Astrocyte of the cerebellum (primary cell): ENCODE measurements at regions not wholly inside any gene's neighbourhood (a gene's known extent, or its start where the extent isn't known, plus 50 kb on each side); places are given as distances from the start of the nearest gene placed in this dataset.
"Not testable (repeated sequence)": the region's sequence is repeated elsewhere in the genome, so short reads cannot be mapped to it uniquely, and the experiment has no call there.

Experiments used
- DNase-seq: peaks from one replicate; pipeline ENCODE4 v3.0.0-alpha.2; 2011; ENCODE audit warnings: low read depth
- H3K4me3 ChIP-seq: 2 replicates; pipeline ENCODE4 v1.5.1; 2011; ENCODE audit warnings: mild to moderate bottlenecking, low read depth, low read length, moderate library complexity
- CTCF ChIP-seq: IDR thresholded peaks from 2 replicates; pipeline ENCODE4 v1.5.1; 2012; ENCODE audit warnings: low read length, low read depth, moderate library complexity, mild to moderate bottlenecking; ENCODE audit errors: missing control alignments
- in situ Hi-C: cut with HindIII; loops from 2 replicates; pipeline ENCODE4 v1.10.0; 2017; ENCODE audit warnings: low sequenced_read_pairs

- in situ Hi-C loops: loop anchor here (25.0 kb wide), 1 partner anchor 1239 kb away; the partner anchor contains the start of gene ZEB2
- H3K4me3 ChIP-seq: no peak overlapping the region
- no peak for TF ChIP-seq CTCF
- DNase-seq: peak; percentile 22
These were observed 1231.7 kb upstream of the ZEB2 start for GRCh38 chr2:145751629-145752028.

GRCh38 chr2:145751155-145751554 is 1231.2 kb upstream of the ZEB2 start:
- no peak for DNase-seq
- TF ChIP-seq CTCF: no peak
- in situ Hi-C loops: loop anchor here (25.0 kb wide), 1 partner anchor 1239 kb away; the partner anchor contains the start of gene ZEB2
- no peak overlapping the region for H3K4me3 ChIP-seq

GRCh38 chr2:145750612-145751011 is 1230.7 kb upstream of the ZEB2 start:
- in situ Hi-C loops: loop anchor here (25.0 kb wide), 1 partner anchor 1238 kb away; the partner anchor contains the start of gene ZEB2
- no peak for TF ChIP-seq CTCF
- no peak overlapping the region for H3K4me3 ChIP-seq
- no peak for DNase-seq

- no peak overlapping the region for H3K4me3 ChIP-seq
- no peak for TF ChIP-seq CTCF
- DNase-seq: no peak
- in situ Hi-C loops: loop anchor here (25.0 kb wide), 1 partner anchor 1238 kb away; the partner anchor contains the start of gene ZEB2
These were observed 1230.2 kb upstream of the ZEB2 start for GRCh38 chr2:145750144-145750543.

GRCh38 chr2:145749556-145749955 is 1229.6 kb upstream of the ZEB2 start:
- in situ Hi-C loops: no loop called here
- no peak for DNase-seq
- H3K4me3 ChIP-seq: no peak overlapping the region
- no peak for TF ChIP-seq CTCF

- no peak for TF ChIP-seq CTCF
- no peak for DNase-seq
- in situ Hi-C loops: no loop called here
- H3K4me3 ChIP-seq: no peak overlapping the region
These were observed 1229.0 kb upstream of the ZEB2 start for GRCh38 chr2:145748927-145749326.

GRCh38 chr2:145747715-145748114 is 1227.8 kb upstream of the ZEB2 start:
- TF ChIP-seq CTCF: no peak
- no peak for DNase-seq
- in situ Hi-C loops: no loop called here
- H3K4me3 ChIP-seq: no peak overlapping the region

GRCh38 chr2:145745387-145745721 is 1225.4 kb upstream of the ZEB2 start:
- H3K4me3 ChIP-seq, in situ Hi-C loops, DNase-seq: not testable (repeated sequence)
